ENCODE measurements at regions not wholly inside any gene's neighbourhood (a gene's known extent, or its start where the extent isn't known, plus 50 kb on each side); places are given as distances from the start of the nearest gene placed in this dataset.

GRCh38 chr3:127443581-127444375 is 146.8 kb downstream of the TPRA1 start:
- Histone ChIP-seq H3K4me2 (no peak overlapping the region), H3K4me3 (ENCODE audit: low read depth in 2 of 2, low read length in 1 of 2) (no peak overlapping the region), H2AFZ (ENCODE audit: low read depth) (no peak overlapping the region), H3K9me2 (no peaks in the 10 kb centered on the region), H4K20me1 (ENCODE audit: insufficient read depth) (no peaks in the 10 kb centered on the region), H3K9ac (no peak overlapping the region), H3K27ac (ENCODE audit: low read depth in 2 of 2, low read length in 1 of 2) (no peak overlapping the region), H3F3A (replicated peaks; ENCODE audit: insufficient read depth) (no peaks in the 10 kb centered on the region), H3K79me2 (ENCODE audit: insufficient read depth) (no peaks in the 10 kb centered on the region), H3K27me3 (ENCODE audit: insufficient read depth) (no peaks in the 10 kb centered on the region), H3K4me1 (ENCODE audit: control insufficient read depth in 1 of 2, insufficient read depth in 2 of 2, low read depth in 1 of 2, low read length in 1 of 2) (peaks cover 0 to 11% of the 10 kb centered on the region in 2 experiments; a peak in 1 of 4 replicates), H3K36me3 (replicated peaks in 1 of 2; ENCODE audit: control insufficient read depth in 1 of 2, insufficient read depth in 2 of 2, low read length in 1 of 2) (no peaks in the 10 kb centered on the region), H3K9me3 (no peaks in the 10 kb centered on the region)
- no peak for DNase-seq
- POLR2A ChIA-PET: no interaction called here
- CTCF ChIA-PET: interaction anchor here (1.0 to 1.7 kb wide), 5 partner anchors 9 to 765 kb away, joined by 3 to 9 read pairs (median 3); no protein-coding TSS in a partner anchor
- TF ChIP-seq FOXJ3 (CRISPR knock-in tag; IDR thresholded peaks at IDR 0.05): no peak
- TF ChIP-seq RXRA (IDR thresholded peaks at IDR 0.05; ENCODE audit: borderline replicate concordance, low read depth): no peak
- no peak for TF ChIP-seq SMC3 (IDR thresholded peaks at IDR 0.05; ENCODE audit: low read depth, low read length)
- TF ChIP-seq REST (IDR thresholded peaks at IDR 0.05; ENCODE audit: low read depth, low read length): no peak
- no peak for TF ChIP-seq JUND (IDR thresholded peaks at IDR 0.05)
- TF ChIP-seq USF2 (IDR thresholded peaks at IDR 0.05; ENCODE audit: borderline replicate concordance, low read depth, low read length): no peak
- no peak for TF ChIP-seq IRF3 (IDR thresholded peaks at IDR 0.05; ENCODE audit: low read depth, low read length)
- WGBS (ENCODE audit: low lambda C conversion rate): 74% methylated on average over 6 of the region's 15 CpGs

GRCh38 chr3:127442506-127442905 is 148.0 kb downstream of the TPRA1 start:
- DNase-seq: no peak
- Histone ChIP-seq H3K9me2 (no peaks in the 10 kb centered on the region), H3F3A (replicated peaks; ENCODE audit: insufficient read depth) (no peaks in the 10 kb centered on the region), H3K27me3 (ENCODE audit: insufficient read depth) (no peaks in the 10 kb centered on the region), H3K9ac (no peak overlapping the region), H2AFZ (ENCODE audit: low read depth) (no peak overlapping the region), H3K4me3 (ENCODE audit: low read depth in 2 of 2, low read length in 1 of 2) (no peak overlapping the region), H3K9me3 (no peaks in the 10 kb centered on the region), H3K36me3 (replicated peaks in 1 of 2; ENCODE audit: control insufficient read depth in 1 of 2, insufficient read depth in 2 of 2, low read length in 1 of 2) (no peaks in the 10 kb centered on the region), H4K20me1 (ENCODE audit: insufficient read depth) (no peaks in the 10 kb centered on the region), H3K27ac (ENCODE audit: low read depth in 2 of 2, low read length in 1 of 2) (no peak overlapping the region), H3K4me2 (no peak overlapping the region), H3K79me2 (ENCODE audit: insufficient read depth) (no peaks in the 10 kb centered on the region), H3K4me1 (ENCODE audit: control insufficient read depth in 1 of 2, insufficient read depth in 2 of 2, low read depth in 1 of 2, low read length in 1 of 2) (peaks cover 0 to 5% of the 10 kb centered on the region in 2 experiments; a peak in 1 of 4 replicates)
- WGBS (ENCODE audit: low lambda C conversion rate): 64% methylated on average over 4 of the region's 5 CpGs
- CTCF ChIA-PET: interaction anchor here (1.0 to 1.7 kb wide), 4 partner anchors 13 to 764 kb away, joined by 3 to 9 read pairs (median 3); no protein-coding TSS in a partner anchor
- POLR2A ChIA-PET: interaction anchor here (0.6 to 0.7 kb wide), 2 partner anchors 9 to 908 kb away, joined by 3 read pairs; no protein-coding TSS in a partner anchor
- TF ChIP-seq MAX (IDR thresholded peaks at IDR 0.05; ENCODE audit: low read depth): no peak
- TF ChIP-seq RXRA (IDR thresholded peaks at IDR 0.05; ENCODE audit: borderline replicate concordance, low read depth): no peak
- no peak for TF ChIP-seq GABPA (IDR thresholded peaks at IDR 0.05; ENCODE audit: low read depth)
- TF ChIP-seq MXI1 (IDR thresholded peaks at IDR 0.05; ENCODE audit: low read depth, low read length): no peak
- TF ChIP-seq NRF1 (IDR thresholded peaks at IDR 0.05; ENCODE audit: low read depth, low read length): no peak
- no peak for TF ChIP-seq IRF3 (IDR thresholded peaks at IDR 0.05; ENCODE audit: low read depth, low read length)
- no peak for TF ChIP-seq MEF2A (IDR thresholded peaks at IDR 0.05; ENCODE audit: borderline replicate concordance, low read depth)
- TF ChIP-seq USF1 (IDR thresholded peaks at IDR 0.05; ENCODE audit: borderline replicate concordance, low read depth): no peak
- no peak for TF ChIP-seq NFIC (IDR thresholded peaks at IDR 0.05; ENCODE audit: borderline replicate concordance)
- no peak for TF ChIP-seq PBX3 (IDR thresholded peaks at IDR 0.05)
- no peak for TF ChIP-seq JUND (IDR thresholded peaks at IDR 0.05)

All from SK-N-SH (cell line).